Astrocyte (in vitro differentiated cells and primary cell): ENCODE measurements at regions not wholly inside any gene's neighbourhood (a gene's known extent, or its start where the extent isn't known, plus 50 kb on each side); places are given as distances from the start of the nearest gene placed in this dataset.

Experiments used
- EZH2 ChIP-seq: IDR thresholded peaks from 2 replicates; pipeline ENCODE4 v1.6.1; 2012; ENCODE audit warnings: mild to moderate bottlenecking, low read length, inconsistent platforms; ENCODE audit not compliant: insufficient read depth
- TF ChIP-seq, protein P1 (sequence below): IDR thresholded peaks from 2 replicates; pipeline ENCODE4 v1.5.1; 2011; ENCODE audit warnings: low read depth, mild to moderate bottlenecking, inconsistent platforms, low read length, moderate library complexity; ENCODE audit not compliant: insufficient read depth

DNA sequence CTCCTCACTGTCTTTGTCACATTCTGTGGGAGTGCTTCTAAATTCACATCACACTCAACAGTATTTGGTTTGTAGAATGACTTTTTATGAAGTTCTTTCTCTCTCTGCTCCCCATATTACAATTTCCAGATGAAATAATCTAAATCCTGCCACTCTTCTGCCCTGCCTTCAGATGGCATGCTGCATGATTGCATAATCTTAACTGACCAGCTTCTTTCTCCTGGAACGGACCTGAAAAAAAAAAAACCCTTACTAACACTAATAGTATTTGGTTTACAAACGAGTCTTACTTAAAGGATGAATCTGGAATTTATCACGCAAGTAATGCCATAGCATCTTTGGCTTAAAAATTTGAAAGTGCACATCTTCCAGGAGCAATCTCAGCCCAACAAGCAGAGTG is 272.3 kb downstream of the NAF1 start:
- no peak for TF ChIP-seq EZH2
- TF ChIP-seq, protein P1, sequence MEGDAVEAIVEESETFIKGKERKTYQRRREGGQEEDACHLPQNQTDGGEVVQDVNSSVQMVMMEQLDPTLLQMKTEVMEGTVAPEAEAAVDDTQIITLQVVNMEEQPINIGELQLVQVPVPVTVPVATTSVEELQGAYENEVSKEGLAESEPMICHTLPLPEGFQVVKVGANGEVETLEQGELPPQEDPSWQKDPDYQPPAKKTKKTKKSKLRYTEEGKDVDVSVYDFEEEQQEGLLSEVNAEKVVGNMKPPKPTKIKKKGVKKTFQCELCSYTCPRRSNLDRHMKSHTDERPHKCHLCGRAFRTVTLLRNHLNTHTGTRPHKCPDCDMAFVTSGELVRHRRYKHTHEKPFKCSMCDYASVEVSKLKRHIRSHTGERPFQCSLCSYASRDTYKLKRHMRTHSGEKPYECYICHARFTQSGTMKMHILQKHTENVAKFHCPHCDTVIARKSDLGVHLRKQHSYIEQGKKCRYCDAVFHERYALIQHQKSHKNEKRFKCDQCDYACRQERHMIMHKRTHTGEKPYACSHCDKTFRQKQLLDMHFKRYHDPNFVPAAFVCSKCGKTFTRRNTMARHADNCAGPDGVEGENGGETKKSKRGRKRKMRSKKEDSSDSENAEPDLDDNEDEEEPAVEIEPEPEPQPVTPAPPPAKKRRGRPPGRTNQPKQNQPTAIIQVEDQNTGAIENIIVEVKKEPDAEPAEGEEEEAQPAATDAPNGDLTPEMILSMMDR, result no peak
